ENCODE measurements at regions not wholly inside any gene's neighbourhood (a gene's known extent, or its start where the extent isn't known, plus 50 kb on each side); places are given as distances from the start of the nearest gene placed in this dataset.

GRCh38 chr19:31144075-31144870 is 205.0 kb downstream of the TSHZ3 start:
- no peak for TF ChIP-seq MAX (IDR thresholded peaks at IDR 0.05)
- TF ChIP-seq CTCF (IDR thresholded peaks at IDR 0.05; ENCODE audit: control extremely low read depth in 1 of 3, insufficient read depth in 1 of 3, low read depth in 1 of 3, low read length in 3 of 3): no peak
- TF ChIP-seq EGR1 (IDR thresholded peaks at IDR 0.05; ENCODE audit: borderline replicate concordance, low read depth, low read length): no peak
- no peak for TF ChIP-seq EZH2 (IDR thresholded peaks at IDR 0.05; ENCODE audit: low read depth, low read length, severe bottlenecking)
- TF ChIP-seq HDAC6 (IDR thresholded peaks at IDR 0.05; ENCODE audit: low read depth, low read length): no peak
- no peak for TF ChIP-seq MAFK (IDR thresholded peaks at IDR 0.05; ENCODE audit: low read depth, low read length)
- no peak for TF ChIP-seq CBX8 (IDR thresholded peaks at IDR 0.05; ENCODE audit: borderline replicate concordance, low read depth, low read length)
- no peak for TF ChIP-seq YY1 (IDR thresholded peaks at IDR 0.05; ENCODE audit: low read depth, low read length)
- no peak for TF ChIP-seq EP300 (IDR thresholded peaks at IDR 0.05; ENCODE audit: borderline replicate concordance in 1 of 2, low read depth in 2 of 2, low read length in 2 of 2)
- no peak for TF ChIP-seq CHD2 (IDR thresholded peaks at IDR 0.05; ENCODE audit: low read length)
- no peak for TF ChIP-seq SP2 (IDR thresholded peaks at IDR 0.05; ENCODE audit: low read length)
- no peak for TF ChIP-seq ZNF274 (IDR thresholded peaks at IDR 0.05; ENCODE audit: borderline replicate concordance, extremely low read depth, low read length)
- no peak for TF ChIP-seq POLR2A (IDR thresholded peaks at IDR 0.05; ENCODE audit: control extremely low read depth in 1 of 2, low read depth in 2 of 2, low read length in 2 of 2)
- no peak for TF ChIP-seq JUND (IDR thresholded peaks at IDR 0.05; ENCODE audit: low read length)
